RWPE1 (cell line): ENCODE measurements at regions not wholly inside any gene's neighbourhood (a gene's known extent, or its start where the extent isn't known, plus 50 kb on each side); places are given as distances from the start of the nearest gene placed in this dataset.
"Not testable (repeated sequence)": the region's sequence is repeated elsewhere in the genome, so short reads cannot be mapped to it uniquely, and the experiment has no call there.

Experiments
- CTCF ChIA-PET: fragments of 350-600 bp; sonication (Branson Sonifier 250); formaldehyde crosslinking; extraction: SDS; loops from one replicate; lab custom pipeline; 2021; lab: Yijun Ruan, JAX
- POLR2A ChIA-PET: fragments of 400-600 bp; formaldehyde crosslinking; extraction: SDS; loops from one replicate; lab custom pipeline; 2020; ENCODE audit warnings: antibody characterized with exemption; ENCODE audit not compliant: low non-redundant PET; lab: Yijun Ruan, JAX
- DNase-seq: peaks from one replicate; pipeline ENCODE4 v3.0.0; 2012; ENCODE audit warnings: low spot score
- H3K27ac ChIP-seq: fragments of 450-650 bp; 2 replicates; pipeline ENCODE4 v1.5.1; 2017
- CTCF ChIP-seq: fragments of 450-650 bp; conservative IDR thresholded peaks from 2 replicates; pipeline ENCODE4 v1.5.1; 2017; ENCODE audit warnings: low read depth, mild to moderate bottlenecking

GRCh38 chr5:117315170-117315569 is 740.5 kb upstream of the SEMA6A start:
- no peak for TF ChIP-seq CTCF
- no peak for DNase-seq
- CTCF ChIA-PET: no interaction called here
- POLR2A ChIA-PET: no interaction called here
- H3K27ac ChIP-seq: no peak overlapping the region

- H3K27ac ChIP-seq, DNase-seq, POLR2A ChIA-PET: not testable (repeated sequence)
- CTCF ChIA-PET: interaction anchor here (0.6 kb wide), 1 partner anchor 114 kb away, joined by 3 read pairs; no protein-coding TSS in a partner anchor
Observed at GRCh38 chr5:117304512-117305107, 730.0 kb upstream of the SEMA6A start.

GRCh38 chr5:117302949-117303348 is 728.3 kb upstream of the SEMA6A start:
- POLR2A ChIA-PET: no interaction called here

GRCh38 chr5:117302473-117302872 is 727.9 kb upstream of the SEMA6A start:
- no peak for TF ChIP-seq CTCF
- CTCF ChIA-PET: interaction anchor here (0.6 kb wide), 1 partner anchor 453 kb away, joined by 3 read pairs; no protein-coding TSS in a partner anchor

More at GRCh38 chr5:117302949-117303348, 728.3 kb upstream of the SEMA6A start:
- CTCF ChIA-PET: interaction anchor here (0.6 kb wide), 1 partner anchor 164 kb away, joined by 4 read pairs; no protein-coding TSS in a partner anchor
- no peak for TF ChIP-seq CTCF
- no peak for DNase-seq
- no peak overlapping the region for H3K27ac ChIP-seq

GRCh38 chr5:117299936-117300328 is 725.3 kb upstream of the SEMA6A start:
- CTCF ChIA-PET: no interaction called here
- no peak overlapping the region for H3K27ac ChIP-seq
- DNase-seq: no peak
- TF ChIP-seq CTCF: no peak
- POLR2A ChIA-PET: no interaction called here

More at GRCh38 chr5:117302473-117302872, 727.9 kb upstream of the SEMA6A start:
- no peak overlapping the region for H3K27ac ChIP-seq
- DNase-seq: no peak
- POLR2A ChIA-PET: no interaction called here

- H3K27ac ChIP-seq: no peak overlapping the region
- ChIA-PET CTCF (no interaction called here), POLR2A (no interaction called here)
- TF ChIP-seq CTCF: no peak
- DNase-seq: no peak
Observed at GRCh38 chr5:117299224-117299935, 724.8 kb upstream of the SEMA6A start.

GRCh38 chr5:117296872-117297271 is 722.2 kb upstream of the SEMA6A start:
- ChIA-PET CTCF (no interaction called here), POLR2A (no interaction called here)
- no peak for TF ChIP-seq CTCF
- no peak overlapping the region for H3K27ac ChIP-seq
- DNase-seq: no peak
